ENCODE measurements at regions not wholly inside any gene's neighbourhood (a gene's known extent, or its start where the extent isn't known, plus 50 kb on each side); places are given as distances from the start of the nearest gene placed in this dataset.

DNA sequence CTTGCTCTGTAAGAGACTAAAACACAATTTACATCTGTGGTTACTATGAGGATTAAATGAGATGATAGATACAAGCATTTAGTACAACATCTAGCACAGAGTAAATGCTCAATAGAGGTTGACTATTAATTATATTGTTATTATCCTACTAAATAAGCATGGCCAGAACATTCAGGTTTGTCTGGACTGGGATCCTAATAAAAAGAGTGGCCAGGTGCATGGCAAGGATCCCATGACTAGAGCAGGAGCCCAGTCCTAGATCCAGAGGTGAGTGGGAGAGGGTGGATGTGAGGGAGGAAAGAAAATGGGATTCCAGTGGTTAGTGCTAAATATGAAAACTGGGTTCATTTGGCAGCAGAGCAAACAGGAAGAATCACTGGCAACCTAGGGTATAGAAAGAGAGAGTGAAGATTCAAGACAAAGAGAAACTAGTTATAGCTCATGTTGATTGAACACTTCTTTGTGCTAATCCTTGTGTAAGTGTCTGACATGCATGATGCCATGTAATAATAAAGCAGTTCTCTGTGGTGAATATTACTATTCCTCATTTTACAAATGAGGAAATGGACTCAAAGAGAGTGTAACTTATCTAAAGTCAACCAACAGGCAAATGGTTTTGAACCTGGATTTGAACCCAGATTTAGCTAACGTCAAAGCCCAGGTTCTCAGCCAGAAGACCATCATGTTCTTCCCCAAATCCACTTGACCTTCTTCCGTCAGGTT is 71.1 kb upstream of the FGGY start:
- no peak for FAIRE-seq
- H3K27ac ChIP-seq (ENCODE audit: low read depth, low read length) = no peak overlapping the region
- TF ChIP-seq RFX5 (IDR thresholded peaks at IDR 0.05; ENCODE audit: borderline replicate concordance, low read depth, low read length) (no peak), CEBPB (IDR thresholded peaks at IDR 0.05; ENCODE audit: low read depth, low read length) (no peak), YY1 (IDR thresholded peaks at IDR 0.05; ENCODE audit: low read depth, low read length) (no peak), EP300 (IDR thresholded peaks at IDR 0.05; ENCODE audit: borderline replicate concordance in 1 of 2, low read depth in 2 of 2, low read length in 2 of 2) (no peak), JUND (IDR thresholded peaks at IDR 0.05; ENCODE audit: low read length) (no peak), SUZ12 (IDR thresholded peaks at IDR 0.05; ENCODE audit: low read length) (no peak), CBX8 (IDR thresholded peaks at IDR 0.05; ENCODE audit: borderline replicate concordance, low read depth, low read length) (no peak), NRF1 (IDR thresholded peaks at IDR 0.05; ENCODE audit: low read depth, low read length) (no peak), TCF12 (IDR thresholded peaks at IDR 0.05; ENCODE audit: low read depth, low read length) (no peak), SIN3A (conservative IDR thresholded peaks at IDR 0.05 in 1 of 2, IDR thresholded peaks at IDR 0.05 in 1 of 2; ENCODE audit: low read depth in 1 of 2, low read length in 2 of 2) (no peak), SRF (IDR thresholded peaks at IDR 0.05; ENCODE audit: low read depth, low read length) (no peak), TBP (IDR thresholded peaks at IDR 0.05; ENCODE audit: low read depth, low read length) (no peak), CBX5 (IDR thresholded peaks at IDR 0.05; ENCODE audit: low read depth, low read length) (no peak), TAF7 (optimal IDR thresholded peaks at IDR 0.05; ENCODE audit: borderline replicate concordance, low read depth, low read length) (no peak)

More for the DNA sequence above, 71.1 kb upstream of the FGGY start:
- Histone ChIP-seq H3K18ac (ENCODE audit: extremely low read depth, low read length) (no peak overlapping the region), H2BK5ac (ENCODE audit: low read depth, low read length) (no peak overlapping the region), H3K4me3 (ENCODE audit: extremely low read depth in 1 of 4, insufficient read depth in 2 of 4, low read depth in 3 of 4, low read length in 4 of 4) (no peak overlapping the region), H3K23ac (ENCODE audit: insufficient read length) (no peak overlapping the region), H4K8ac (ENCODE audit: extremely low read depth, insufficient read depth, low read length) (no peak overlapping the region), H2AFZ (ENCODE audit: low read length) (no peak overlapping the region), H3K36me3 (ENCODE audit: control insufficient read depth in 2 of 4, insufficient read depth in 4 of 4, low read length in 3 of 4) (no peaks in the 10 kb centered on the region), H3K4ac (replicated peaks; ENCODE audit: insufficient read length, low read depth, low read length) (no peak overlapping the region), H3K56ac (replicated peaks; ENCODE audit: insufficient read length, low read depth, low read length) (no peak overlapping the region), H2BK15ac (ENCODE audit: low read length) (no peak overlapping the region), H3K79me1 (ENCODE audit: low read depth, low read length) (no peaks in the 10 kb centered on the region), H2BK20ac (ENCODE audit: low read length) (no peak overlapping the region), H3K14ac (ENCODE audit: insufficient read length) (no peak overlapping the region), H2BK12ac (ENCODE audit: low read depth, low read length) (no peak overlapping the region), H3K9ac (replicated peaks in 1 of 4; ENCODE audit: extremely low read depth in 1 of 4, low read depth in 3 of 4, low read length in 3 of 4) (no peak overlapping the region), H3K23me2 (ENCODE audit: low read depth, low read length) (no peaks in the 10 kb centered on the region), H3K4me1 (replicated peaks in 1 of 4; ENCODE audit: control insufficient read depth in 3 of 4, insufficient read depth in 4 of 4, low read length in 3 of 4) (no peaks in the 10 kb centered on the region), H2AK5ac (ENCODE audit: low read depth, low read length) (no peak overlapping the region), H3K79me2 (ENCODE audit: control insufficient read depth in 1 of 2, insufficient read depth in 2 of 2, low read length in 2 of 2) (no peaks in the 10 kb centered on the region), H3K9me3 (ENCODE audit: insufficient read depth in 2 of 2, low read depth in 1 of 2, low read length in 1 of 2) (no peaks in the 10 kb centered on the region), H3K4me2 (ENCODE audit: insufficient read depth in 1 of 2, low read depth in 2 of 2, low read length in 2 of 2) (no peak overlapping the region), H3K27me3 (replicated peaks in 1 of 4; ENCODE audit: control insufficient read depth in 3 of 4, extremely low read depth in 1 of 4, insufficient read depth in 3 of 4, low read length in 3 of 4) (no peaks in the 10 kb centered on the region), H4K91ac (replicated peaks; ENCODE audit: insufficient read length, low read length) (no peak overlapping the region), H4K20me1 (replicated peaks in 1 of 2; ENCODE audit: control insufficient read depth in 1 of 2, insufficient read depth in 2 of 2, low read length in 2 of 2) (no peaks in the 10 kb centered on the region), H4K5ac (ENCODE audit: insufficient read length, low read depth, low read length) (no peak overlapping the region), H2BK120ac (replicated peaks; ENCODE audit: low read depth, low read length) (no peak overlapping the region)
- ChIA-PET CTCF (ENCODE audit: partially characterized antibody) (interaction anchor here (0.8 to 1.2 kb wide), 3 partner anchors 17 to 473 kb away, joined by 3 to 5 read pairs (median 5); no protein-coding TSS in a partner anchor), POLR2A (ENCODE audit: partially characterized antibody) (no interaction called here)
- DNase-seq (ENCODE audit: low read depth in 1 of 2, low spot score in 2 of 2) = no peak
- WGBS, 2 experiments (ENCODE audit: extremely low coverage in 1 of 2, insufficient coverage in 1 of 2, insufficient read length in 1 of 2, insufficient replicate concordance in 2 of 2, low coverage in 1 of 2, low lambda C conversion rate in 2 of 2, missing lambda C conversion rate in 1 of 2) = 64% methylated on average over 2 of the region's 2 CpGs; no CpG with 5 or more reads in 1 of the 2 experiments

Data from H1 (cell line).